Peyer's patch (tissue), 4 donors: ENCODE measurements at regions not wholly inside any gene's neighbourhood (a gene's known extent, or its start where the extent isn't known, plus 50 kb on each side); places are given as distances from the start of the nearest gene placed in this dataset.
"Not testable (repeated sequence)": the region's sequence is repeated elsewhere in the genome, so short reads cannot be mapped to it uniquely, and the experiment has no call there.

ENCODE experiments used
- POLR2A ChIP-seq, 2 donors: fragments of 450-650 bp; IDR thresholded peaks; one replicate each; pipeline ENCODE4 v1.5.1; 2017; ENCODE audit warnings: antibody characterized with exemption in 2 of 2, mild to moderate bottlenecking in 2 of 2, moderate library complexity in 2 of 2
- TF ChIP-seq, protein P1 (sequence below), 6 experiments: fragments of 450-650 bp in 4 of 6; fragments of 200-600 bp in 2 of 6; sonication (generic) in 1 of 6; IDR thresholded peaks; one replicate each; pipeline ENCODE4 v1.5.1; 2017 to 2019; ENCODE audit warnings: antibody characterized with exemption in 6 of 6, mild to moderate bottlenecking in 3 of 6, moderate library complexity in 1 of 6

- TF ChIP-seq POLR2A (IDR thresholded peaks at IDR 0.05), result not testable (repeated sequence)
- TF ChIP-seq, protein P1, sequence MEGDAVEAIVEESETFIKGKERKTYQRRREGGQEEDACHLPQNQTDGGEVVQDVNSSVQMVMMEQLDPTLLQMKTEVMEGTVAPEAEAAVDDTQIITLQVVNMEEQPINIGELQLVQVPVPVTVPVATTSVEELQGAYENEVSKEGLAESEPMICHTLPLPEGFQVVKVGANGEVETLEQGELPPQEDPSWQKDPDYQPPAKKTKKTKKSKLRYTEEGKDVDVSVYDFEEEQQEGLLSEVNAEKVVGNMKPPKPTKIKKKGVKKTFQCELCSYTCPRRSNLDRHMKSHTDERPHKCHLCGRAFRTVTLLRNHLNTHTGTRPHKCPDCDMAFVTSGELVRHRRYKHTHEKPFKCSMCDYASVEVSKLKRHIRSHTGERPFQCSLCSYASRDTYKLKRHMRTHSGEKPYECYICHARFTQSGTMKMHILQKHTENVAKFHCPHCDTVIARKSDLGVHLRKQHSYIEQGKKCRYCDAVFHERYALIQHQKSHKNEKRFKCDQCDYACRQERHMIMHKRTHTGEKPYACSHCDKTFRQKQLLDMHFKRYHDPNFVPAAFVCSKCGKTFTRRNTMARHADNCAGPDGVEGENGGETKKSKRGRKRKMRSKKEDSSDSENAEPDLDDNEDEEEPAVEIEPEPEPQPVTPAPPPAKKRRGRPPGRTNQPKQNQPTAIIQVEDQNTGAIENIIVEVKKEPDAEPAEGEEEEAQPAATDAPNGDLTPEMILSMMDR (IDR thresholded peaks at IDR 0.05), result not testable (repeated sequence)
Observed at GRCh38 chr2:132300592-132301378, 115.8 kb upstream of the GPR39 start.
